Activated T-helper 17 cell treated with anti-CD3 and anti-CD28 coated beads, Interleukin-2, amount 50 U/mL, for 72 hours (primary cell): ENCODE measurements at regions not wholly inside any gene's neighbourhood (a gene's known extent, or its start where the extent isn't known, plus 50 kb on each side); places are given as distances from the start of the nearest gene placed in this dataset.

Experiments used
- ATAC-seq: fragments of 150-1000 bp; cut with Tn5 transposase; replicated peaks from 2 replicates; pipeline ENCODE4 v1.10.0; 2021; ENCODE audit warnings: mild to moderate bottlenecking, moderate library complexity
- H3K27ac Mint-ChIP-seq: one replicate; pipeline ENCODE4 v1.8.0; 2022; ENCODE audit warnings: mixed read lengths
- H3K27me3 Mint-ChIP-seq: one replicate; pipeline ENCODE4 v1.8.0; 2022; ENCODE audit warnings: mixed read lengths
- H3K36me3 Mint-ChIP-seq: one replicate; pipeline ENCODE4 v1.8.0; 2022; ENCODE audit warnings: low read depth, mild to moderate bottlenecking, mixed read lengths
- H3K4me1 Mint-ChIP-seq: one replicate; pipeline ENCODE4 v1.8.0; 2022; ENCODE audit warnings: mixed read lengths
- H3K4me3 Mint-ChIP-seq: one replicate; pipeline ENCODE4 v1.8.0; 2022; ENCODE audit warnings: mild to moderate bottlenecking, mixed read lengths
- H3K9me3 Mint-ChIP-seq: one replicate; pipeline ENCODE4 v1.8.0; 2022; ENCODE audit warnings: mixed read lengths

- no peaks in the 10 kb centered on the region for H3K9me3 Mint-ChIP-seq
- H3K4me1 Mint-ChIP-seq: no peaks in the 10 kb centered on the region
- H3K36me3 Mint-ChIP-seq: no peaks in the 10 kb centered on the region
- peaks cover 3% of the 10 kb centered on the region for H3K27me3 Mint-ChIP-seq
- no peak for ATAC-seq
- H3K27ac Mint-ChIP-seq: no peak overlapping the region
- no peak overlapping the region for H3K4me3 Mint-ChIP-seq
Measured at GRCh38 chr15:100737214-100737613, 134.8 kb downstream of the ASB7 start.

- Mint-ChIP-seq H3K27ac (no peak overlapping the region), H3K36me3 (no peaks in the 10 kb centered on the region), H3K4me3 (no peak overlapping the region)
Measured at GRCh38 chr15:100738614-100739013, 136.2 kb downstream of the ASB7 start.

GRCh38 chr15:100740138-100740537 lies 137.7 kb downstream of the ASB7 start:
- H3K27me3 Mint-ChIP-seq: peaks cover 10% of the 10 kb centered on the region
- no peaks in the 10 kb centered on the region for H3K9me3 Mint-ChIP-seq
- H3K4me1 Mint-ChIP-seq: no peaks in the 10 kb centered on the region
- H3K36me3 Mint-ChIP-seq: no peaks in the 10 kb centered on the region
- H3K27ac Mint-ChIP-seq: no peak overlapping the region
- no peak overlapping the region for H3K4me3 Mint-ChIP-seq
- ATAC-seq: no peak

More at GRCh38 chr15:100738614-100739013, 136.2 kb downstream of the ASB7 start:
- Mint-ChIP-seq H3K4me1 (no peaks in the 10 kb centered on the region), H3K9me3 (no peaks in the 10 kb centered on the region), H3K27me3 (peaks cover 6% of the 10 kb centered on the region)
- ATAC-seq: no peak

- H3K9me3 Mint-ChIP-seq: peaks cover 9% of the 10 kb centered on the region
- H3K27ac Mint-ChIP-seq: no peak overlapping the region
- H3K27me3 Mint-ChIP-seq: peaks cover 42% of the 10 kb centered on the region
- no peaks in the 10 kb centered on the region for H3K4me1 Mint-ChIP-seq
- ATAC-seq: no peak
- H3K36me3 Mint-ChIP-seq: no peaks in the 10 kb centered on the region
- H3K4me3 Mint-ChIP-seq: no peak overlapping the region
Measured at GRCh38 chr15:100751585-100751984, 128.0 kb upstream of the ALDH1A3 start.

- Mint-ChIP-seq H3K36me3 (no peaks in the 10 kb centered on the region), H3K9me3 (no peaks in the 10 kb centered on the region), H3K4me1 (no peaks in the 10 kb centered on the region), H3K27me3 (peaks cover 35% of the 10 kb centered on the region), H3K4me3 (no peak overlapping the region), H3K27ac (no peak overlapping the region)
- ATAC-seq: no peak
Measured at GRCh38 chr15:100753503-100753902, 126.1 kb upstream of the ALDH1A3 start.

- H3K4me1 Mint-ChIP-seq: no peaks in the 10 kb centered on the region
- ATAC-seq: no peak
- H3K4me3 Mint-ChIP-seq: no peak overlapping the region
- no peaks in the 10 kb centered on the region for H3K36me3 Mint-ChIP-seq
- no peaks in the 10 kb centered on the region for H3K9me3 Mint-ChIP-seq
- peaks cover 47% of the 10 kb centered on the region for H3K27me3 Mint-ChIP-seq
- H3K27ac Mint-ChIP-seq: no peak overlapping the region
Measured at GRCh38 chr15:100757661-100758060, 122.0 kb upstream of the ALDH1A3 start.

- Mint-ChIP-seq H3K9me3 (no peaks in the 10 kb centered on the region), H3K36me3 (no peaks in the 10 kb centered on the region), H3K4me1 (no peaks in the 10 kb centered on the region), H3K4me3 (no peak overlapping the region), H3K27me3 (peaks cover 41% of the 10 kb centered on the region), H3K27ac (no peak overlapping the region)
- no peak for ATAC-seq
Measured at GRCh38 chr15:100758555-100758954, 121.1 kb upstream of the ALDH1A3 start.

DNA sequence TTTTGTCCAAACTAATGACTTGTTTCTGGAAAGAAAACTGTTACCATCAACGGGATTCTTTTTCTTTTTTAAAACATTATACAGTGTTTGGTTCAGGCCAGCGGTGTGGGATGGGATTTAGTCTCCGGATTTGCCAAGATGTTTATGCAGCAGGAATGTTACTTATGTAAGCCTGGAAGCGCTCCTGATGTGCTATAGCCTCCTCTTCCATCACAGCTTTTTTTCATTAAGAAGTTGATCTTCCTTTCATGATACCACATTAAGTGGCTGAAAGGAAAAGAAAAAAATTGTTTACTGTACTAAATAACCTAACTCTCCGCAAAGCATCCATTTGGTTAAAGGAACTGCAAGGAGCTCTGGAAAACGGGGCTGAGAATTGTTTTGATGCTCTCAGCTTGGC lies 120.5 kb upstream of the ALDH1A3 start:
- H3K4me3 Mint-ChIP-seq: no peak overlapping the region
- no peak overlapping the region for H3K27ac Mint-ChIP-seq
- H3K4me1 Mint-ChIP-seq: no peaks in the 10 kb centered on the region
- no peak for ATAC-seq
- H3K9me3 Mint-ChIP-seq: no peaks in the 10 kb centered on the region
- peaks cover 36% of the 10 kb centered on the region for H3K27me3 Mint-ChIP-seq
- no peaks in the 10 kb centered on the region for H3K36me3 Mint-ChIP-seq

GRCh38 chr15:100759698-100760356 lies 119.8 kb upstream of the ALDH1A3 start:
- H3K27ac Mint-ChIP-seq: no peak overlapping the region
- peak; percentile 70 for ATAC-seq
- peaks cover 29% of the 10 kb centered on the region for H3K27me3 Mint-ChIP-seq

DNA sequence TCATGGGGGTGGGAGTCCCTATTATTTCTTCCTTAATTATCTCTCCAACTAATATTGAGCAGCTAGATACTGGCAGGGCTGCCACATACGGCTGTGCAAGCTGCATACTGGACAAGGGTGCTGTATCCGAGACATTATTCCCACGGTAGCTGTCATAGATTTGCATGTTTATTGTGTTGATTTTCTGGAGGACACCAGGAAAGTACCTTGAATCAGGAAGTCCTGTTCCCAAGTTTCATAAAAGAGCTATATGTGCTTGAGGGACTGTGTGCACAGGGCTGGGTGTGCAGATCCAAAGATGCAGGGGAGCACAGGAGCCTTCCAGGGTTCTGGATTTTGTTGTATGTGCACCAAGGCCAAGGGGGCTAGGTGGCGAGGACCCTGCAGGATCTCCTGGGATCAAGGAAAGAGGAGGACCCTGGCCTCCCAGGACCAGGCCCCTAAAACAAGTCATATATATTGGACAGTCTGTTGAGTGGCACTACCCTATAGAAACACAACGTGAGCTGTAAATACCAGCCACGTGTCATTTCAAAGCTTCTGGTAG lies 119.2 kb upstream of the ALDH1A3 start:
- no peak for ATAC-seq
- Mint-ChIP-seq H3K4me1 (no peaks in the 10 kb centered on the region), H3K9me3 (no peaks in the 10 kb centered on the region), H3K27me3 (peaks cover 31% of the 10 kb centered on the region), H3K27ac (no peak overlapping the region), H3K36me3 (no peaks in the 10 kb centered on the region), H3K4me3 (no peak overlapping the region)

More at GRCh38 chr15:100759698-100760356, 119.8 kb upstream of the ALDH1A3 start:
- Mint-ChIP-seq H3K4me3 (no peak overlapping the region), H3K36me3 (no peaks in the 10 kb centered on the region), H3K9me3 (no peaks in the 10 kb centered on the region), H3K4me1 (no peaks in the 10 kb centered on the region)

GRCh38 chr15:100761290-100761935 lies 118.2 kb upstream of the ALDH1A3 start:
- H3K4me1 Mint-ChIP-seq: no peaks in the 10 kb centered on the region
- peaks cover 31% of the 10 kb centered on the region for H3K27me3 Mint-ChIP-seq
- H3K36me3 Mint-ChIP-seq: no peaks in the 10 kb centered on the region

DNA sequence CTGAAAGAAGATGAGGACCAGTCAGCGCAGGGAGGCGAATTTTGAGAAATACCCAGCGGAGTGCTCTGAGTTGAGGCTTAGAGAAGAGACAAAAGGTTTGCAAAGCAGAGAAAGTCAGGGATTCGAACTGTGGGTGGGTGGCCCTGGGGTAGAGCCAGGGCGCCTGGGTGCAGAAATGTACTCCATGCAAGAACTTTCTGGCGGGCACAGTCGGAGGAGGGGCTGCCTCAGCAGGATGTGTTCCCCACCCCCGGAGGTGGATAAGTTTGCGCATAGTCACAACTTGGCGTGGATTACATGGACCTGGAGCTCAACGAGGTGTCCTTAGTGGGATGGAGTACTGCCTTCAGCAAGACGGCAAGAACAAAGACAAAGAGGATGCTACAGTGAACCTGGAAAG lies 117.3 kb upstream of the ALDH1A3 start:
- no peak overlapping the region for H3K27ac Mint-ChIP-seq

More at GRCh38 chr15:100761290-100761935, 118.2 kb upstream of the ALDH1A3 start:
- H3K27ac Mint-ChIP-seq: no peak overlapping the region
- ATAC-seq: no peak
- H3K4me3 Mint-ChIP-seq: no peak overlapping the region
- no peaks in the 10 kb centered on the region for H3K9me3 Mint-ChIP-seq

DNA sequence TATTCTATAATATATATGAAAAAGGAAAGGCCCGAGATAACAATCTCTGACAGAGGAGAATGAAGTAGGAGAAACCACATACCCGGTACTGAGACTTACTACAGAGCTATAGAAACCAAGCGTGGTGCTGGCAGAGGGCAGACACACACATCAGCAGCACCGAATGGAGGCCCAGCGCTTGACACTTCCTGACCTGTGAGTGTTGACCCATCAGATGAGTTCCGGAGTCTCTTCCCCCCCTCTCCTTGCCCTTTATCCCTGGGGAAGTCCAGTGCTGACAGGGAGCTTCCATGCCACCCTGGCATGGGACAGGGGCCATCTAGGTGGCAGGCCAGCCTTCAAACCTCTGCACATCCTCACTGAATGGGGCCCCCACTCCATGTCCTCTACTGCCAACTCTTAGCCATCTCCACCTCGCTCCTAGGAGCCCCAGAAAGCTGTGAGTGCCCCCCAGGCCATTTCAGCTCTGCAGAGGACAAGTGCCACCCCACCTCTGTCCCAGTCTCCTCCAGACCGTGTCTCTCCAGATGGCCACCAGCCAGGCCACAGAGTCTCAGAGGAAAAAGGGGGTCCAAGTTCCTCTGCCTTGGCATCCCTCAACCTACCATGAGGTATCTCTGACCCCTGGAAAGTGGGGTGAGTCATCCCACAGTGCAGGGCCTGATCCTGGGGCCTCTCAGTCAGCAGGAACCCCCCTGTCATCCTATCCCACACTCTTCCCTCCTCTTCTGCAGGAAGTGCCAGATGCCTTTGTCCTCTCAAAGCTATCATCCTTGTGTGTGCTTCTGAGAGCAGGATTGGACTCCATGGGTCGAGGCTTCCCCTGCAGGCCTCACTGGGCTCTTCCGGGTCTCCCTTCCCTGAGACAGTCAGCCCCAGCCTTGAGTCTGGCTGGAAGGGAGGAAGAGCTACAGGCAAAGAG lies 116.5 kb upstream of the ALDH1A3 start:
- ATAC-seq: no peak
- Mint-ChIP-seq H3K4me1 (no peaks in the 10 kb centered on the region), H3K4me3 (no peak overlapping the region), H3K27me3 (peaks cover 24% of the 10 kb centered on the region), H3K36me3 (no peaks in the 10 kb centered on the region), H3K27ac (no peak overlapping the region), H3K9me3 (no peaks in the 10 kb centered on the region)

More for the DNA sequence above, 117.3 kb upstream of the ALDH1A3 start:
- no peaks in the 10 kb centered on the region for H3K4me1 Mint-ChIP-seq
- peaks cover 27% of the 10 kb centered on the region for H3K27me3 Mint-ChIP-seq
- H3K4me3 Mint-ChIP-seq: no peak overlapping the region
- H3K36me3 Mint-ChIP-seq: no peaks in the 10 kb centered on the region
- no peak for ATAC-seq
- H3K9me3 Mint-ChIP-seq: no peaks in the 10 kb centered on the region
